ENCODE measurements at regions not wholly inside any gene's neighbourhood (a gene's known extent, or its start where the extent isn't known, plus 50 kb on each side); places are given as distances from the start of the nearest gene placed in this dataset.

GRCh38 chr7:101687791-101688182 lies 58.7 kb upstream of the MYL10 start:
- TF ChIP-seq CTCF (IDR thresholded peaks at IDR 0.05; ENCODE audit: control extremely low read depth in 1 of 3, insufficient read depth in 1 of 3, low read depth in 1 of 3, low read length in 3 of 3) (no peak), CREB1 (IDR thresholded peaks at IDR 0.05) (no peak), RAD21 (IDR thresholded peaks at IDR 0.05 in 1 of 2, conservative IDR thresholded peaks at IDR 0.05 in 1 of 2; ENCODE audit: low read depth in 2 of 2, low read length in 2 of 2) (no peak), MAX (IDR thresholded peaks at IDR 0.05) (no peak), POLR2A (IDR thresholded peaks at IDR 0.05; ENCODE audit: control extremely low read depth in 1 of 2, low read depth in 2 of 2, low read length in 2 of 2) (no peak), EGR1 (IDR thresholded peaks at IDR 0.05; ENCODE audit: borderline replicate concordance, low read depth, low read length) (no peak)
